ENCODE measurements at regions not wholly inside any gene's neighbourhood (a gene's known extent, or its start where the extent isn't known, plus 50 kb on each side); places are given as distances from the start of the nearest gene placed in this dataset.

- no peak for TF ChIP-seq CTCF (IDR thresholded peaks at IDR 0.05; ENCODE audit: low read depth, low read length, poor library complexity, severe bottlenecking)
- no peak for TF ChIP-seq EZH2phosphoT487 (IDR thresholded peaks at IDR 0.05; ENCODE audit: borderline replicate concordance, low read length)
Observed at GRCh38 chr12:30835216-30835615, 80.5 kb upstream of the CAPRIN2 start.
